ENCODE measurements at regions not wholly inside any gene's neighbourhood (a gene's known extent, or its start where the extent isn't known, plus 50 kb on each side); places are given as distances from the start of the nearest gene placed in this dataset.

- no peak for TF ChIP-seq CTCF (conservative IDR thresholded peaks at IDR 0.05 in 1 of 2, IDR thresholded peaks at IDR 0.05 in 1 of 2; ENCODE audit: low read depth in 1 of 2, low read length in 2 of 2)
- TF ChIP-seq EZH2 (IDR thresholded peaks at IDR 0.05; ENCODE audit: low read length, missing control alignments) = no peak
Measured at GRCh38 chr4:130738233-130738632, 1642.3 kb downstream of the C4orf33 start.

Data from fibroblast of lung (primary cell).